ENCODE measurements at regions not wholly inside any gene's neighbourhood (a gene's known extent, or its start where the extent isn't known, plus 50 kb on each side); places are given as distances from the start of the nearest gene placed in this dataset.
"Not testable (repeated sequence)": the region's sequence is repeated elsewhere in the genome, so short reads cannot be mapped to it uniquely, and the experiment has no call there.

GRCh38 chr9:92198237-92198636 is 83.0 kb upstream of the SPTLC1 start:
- not testable (repeated sequence) for TF ChIP-seq CTCF (IDR thresholded peaks at IDR 0.05); POLR2A (IDR thresholded peaks at IDR 0.05; ENCODE audit: low read depth); EP300 (IDR thresholded peaks at IDR 0.05)

Measured in esophagus muscularis mucosa (tissue), 4 donors.